ENCODE measurements at regions not wholly inside any gene's neighbourhood (a gene's known extent, or its start where the extent isn't known, plus 50 kb on each side); places are given as distances from the start of the nearest gene placed in this dataset.

DNA sequence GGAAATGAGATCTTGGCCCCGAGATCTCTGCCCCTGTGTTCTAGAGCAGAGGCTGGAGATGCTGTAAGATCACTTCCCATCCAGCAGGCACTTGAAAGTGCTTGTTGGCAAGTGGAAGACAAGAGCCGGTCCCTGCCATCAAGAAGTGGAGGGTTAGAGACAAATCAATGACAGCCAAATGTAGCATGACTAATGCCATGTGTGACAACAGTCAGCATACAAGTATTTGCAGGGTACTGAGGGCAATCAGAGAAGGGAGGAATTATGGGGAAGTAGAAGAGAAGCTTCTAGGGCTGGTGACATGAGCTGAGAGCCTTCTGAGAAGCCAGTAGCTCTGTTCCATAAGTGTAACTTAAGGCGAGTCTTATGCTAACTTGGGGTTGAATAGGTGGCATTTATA lies 58.6 kb downstream of the TMEM17 start:
- no peak overlapping the region for H3K4me3 ChIP-seq (ENCODE audit: low read length)
- TF ChIP-seq, protein P1, sequence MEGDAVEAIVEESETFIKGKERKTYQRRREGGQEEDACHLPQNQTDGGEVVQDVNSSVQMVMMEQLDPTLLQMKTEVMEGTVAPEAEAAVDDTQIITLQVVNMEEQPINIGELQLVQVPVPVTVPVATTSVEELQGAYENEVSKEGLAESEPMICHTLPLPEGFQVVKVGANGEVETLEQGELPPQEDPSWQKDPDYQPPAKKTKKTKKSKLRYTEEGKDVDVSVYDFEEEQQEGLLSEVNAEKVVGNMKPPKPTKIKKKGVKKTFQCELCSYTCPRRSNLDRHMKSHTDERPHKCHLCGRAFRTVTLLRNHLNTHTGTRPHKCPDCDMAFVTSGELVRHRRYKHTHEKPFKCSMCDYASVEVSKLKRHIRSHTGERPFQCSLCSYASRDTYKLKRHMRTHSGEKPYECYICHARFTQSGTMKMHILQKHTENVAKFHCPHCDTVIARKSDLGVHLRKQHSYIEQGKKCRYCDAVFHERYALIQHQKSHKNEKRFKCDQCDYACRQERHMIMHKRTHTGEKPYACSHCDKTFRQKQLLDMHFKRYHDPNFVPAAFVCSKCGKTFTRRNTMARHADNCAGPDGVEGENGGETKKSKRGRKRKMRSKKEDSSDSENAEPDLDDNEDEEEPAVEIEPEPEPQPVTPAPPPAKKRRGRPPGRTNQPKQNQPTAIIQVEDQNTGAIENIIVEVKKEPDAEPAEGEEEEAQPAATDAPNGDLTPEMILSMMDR (IDR thresholded peaks at IDR 0.05; ENCODE audit: insufficient read depth, low read depth, low read length, missing control alignments): no peak
- DNase-seq (ENCODE audit: low read depth): no peak

DNA sequence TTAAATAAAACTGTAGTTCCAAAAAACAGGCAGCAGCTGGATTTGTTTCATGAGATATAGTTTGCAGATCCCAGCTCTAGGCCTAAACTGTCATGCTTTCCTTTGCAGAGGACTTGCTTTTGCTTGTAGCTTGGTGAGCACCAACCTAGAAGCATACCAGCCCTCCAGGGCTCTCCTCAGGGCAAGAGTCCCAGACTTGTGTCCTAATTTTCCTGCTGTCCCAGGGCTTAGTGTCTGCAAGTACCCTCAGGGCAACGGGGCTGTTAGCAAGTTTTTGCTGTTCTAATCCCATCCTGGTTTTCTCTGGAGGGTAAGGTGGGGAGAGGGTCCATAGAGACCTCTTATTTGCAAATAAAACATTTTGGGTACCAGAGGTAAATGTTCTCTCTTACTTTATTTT lies 59.5 kb downstream of the TMEM17 start:
- no peak for DNase-seq (ENCODE audit: low read depth)
- H3K4me3 ChIP-seq (ENCODE audit: low read length): no peak overlapping the region
- TF ChIP-seq, protein P1 (IDR thresholded peaks at IDR 0.05; ENCODE audit: insufficient read depth, low read depth, low read length, missing control alignments): no peak

DNA sequence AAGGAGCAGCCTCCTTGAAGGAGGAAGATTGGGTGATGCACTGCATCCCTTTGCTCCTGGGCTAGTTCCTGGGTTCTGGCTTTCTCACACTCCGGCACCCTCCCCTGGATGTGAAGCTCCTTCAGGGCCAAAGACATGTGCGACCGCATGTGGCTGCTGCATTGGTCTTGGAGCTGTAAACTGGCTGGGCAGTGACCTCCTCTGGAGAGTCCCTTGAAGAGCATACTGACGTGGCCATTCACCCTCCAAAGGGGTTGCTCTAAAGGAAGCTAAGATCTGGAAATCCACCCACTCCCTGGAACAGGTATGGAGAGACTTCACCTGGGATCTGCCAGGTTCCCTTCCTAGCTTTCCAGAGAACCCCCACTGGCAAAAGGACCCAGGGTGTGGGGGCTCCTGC lies 62.1 kb downstream of the TMEM17 start:
- DNase-seq (ENCODE audit: low read depth): no peak
- H3K4me3 ChIP-seq (ENCODE audit: low read length): no peak overlapping the region
- TF ChIP-seq, protein P1 (IDR thresholded peaks at IDR 0.05; ENCODE audit: insufficient read depth, low read depth, low read length, missing control alignments): no peak

DNA sequence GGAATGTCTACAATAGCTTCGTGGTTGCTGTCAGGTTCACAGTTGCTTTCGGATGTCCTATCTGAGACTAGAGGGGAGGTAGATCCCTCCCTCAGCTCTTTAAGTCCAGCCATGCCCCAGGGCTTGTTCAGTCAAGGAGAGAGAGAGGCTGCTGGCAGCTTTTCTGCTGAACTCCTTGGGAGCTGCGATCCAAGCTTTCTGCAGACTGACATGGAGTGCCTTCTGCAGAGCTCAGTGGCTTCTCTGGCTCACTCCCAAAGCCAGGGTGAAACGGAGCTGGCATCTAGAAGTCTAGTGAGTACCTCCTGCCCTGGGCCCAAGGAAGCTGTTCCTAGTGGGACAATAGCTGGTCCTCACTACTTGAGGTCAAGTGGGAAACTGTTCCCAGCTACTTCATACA lies 62.5 kb downstream of the TMEM17 start:
- H3K4me3 ChIP-seq (ENCODE audit: low read length): no peak overlapping the region
- TF ChIP-seq, protein P1 (IDR thresholded peaks at IDR 0.05; ENCODE audit: insufficient read depth, low read depth, low read length, missing control alignments): no peak
- DNase-seq (ENCODE audit: low read depth): no peak

DNA sequence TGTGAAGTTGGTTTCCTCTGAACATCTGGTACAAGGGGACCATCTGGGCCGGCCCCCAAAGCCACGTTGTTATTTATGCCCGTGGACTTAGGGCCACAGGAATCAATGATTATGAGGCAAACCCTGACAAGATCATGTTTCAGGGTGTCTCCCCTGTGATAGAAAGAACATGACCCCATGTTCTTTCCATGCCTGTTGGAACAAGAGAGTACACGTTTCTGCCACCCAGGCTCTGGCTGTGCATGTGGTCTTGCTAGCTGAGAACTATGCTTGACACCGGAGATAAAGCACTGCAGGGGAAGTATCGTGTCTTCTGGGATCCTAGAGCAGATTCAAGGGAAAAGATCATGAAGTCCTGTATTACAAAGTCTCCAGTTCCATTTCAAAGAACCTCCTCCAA lies 64.2 kb downstream of the TMEM17 start:
- TF ChIP-seq, protein P1 (IDR thresholded peaks at IDR 0.05; ENCODE audit: insufficient read depth, low read depth, low read length, missing control alignments): no peak
- DNase-seq (ENCODE audit: low read depth): peak; percentile 52
- H3K4me3 ChIP-seq (ENCODE audit: low read length): no peak overlapping the region

DNA sequence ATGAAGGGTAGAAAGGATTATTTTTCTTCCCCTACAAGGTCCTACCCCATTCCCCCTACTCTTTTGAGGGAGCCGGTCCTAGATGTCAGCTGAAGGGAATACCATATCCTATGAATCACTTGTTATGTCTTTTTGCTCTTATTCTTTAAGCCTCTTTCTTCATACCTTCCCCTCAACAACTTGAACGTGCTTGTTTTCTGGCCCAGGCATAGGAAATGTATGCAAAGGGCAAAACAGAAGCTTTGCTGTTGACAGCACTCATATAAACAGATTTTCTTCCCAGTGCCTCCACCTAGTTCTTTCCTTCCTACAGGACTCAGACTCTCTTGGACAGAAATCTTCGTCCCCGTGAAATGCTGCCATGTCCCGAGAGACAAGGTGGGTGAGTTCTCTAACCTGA lies 64.6 kb downstream of the TMEM17 start:
- DNase-seq (ENCODE audit: low read depth): peak; percentile 56
- TF ChIP-seq, protein P1 (IDR thresholded peaks at IDR 0.05; ENCODE audit: insufficient read depth, low read depth, low read length, missing control alignments): no peak

DNA sequence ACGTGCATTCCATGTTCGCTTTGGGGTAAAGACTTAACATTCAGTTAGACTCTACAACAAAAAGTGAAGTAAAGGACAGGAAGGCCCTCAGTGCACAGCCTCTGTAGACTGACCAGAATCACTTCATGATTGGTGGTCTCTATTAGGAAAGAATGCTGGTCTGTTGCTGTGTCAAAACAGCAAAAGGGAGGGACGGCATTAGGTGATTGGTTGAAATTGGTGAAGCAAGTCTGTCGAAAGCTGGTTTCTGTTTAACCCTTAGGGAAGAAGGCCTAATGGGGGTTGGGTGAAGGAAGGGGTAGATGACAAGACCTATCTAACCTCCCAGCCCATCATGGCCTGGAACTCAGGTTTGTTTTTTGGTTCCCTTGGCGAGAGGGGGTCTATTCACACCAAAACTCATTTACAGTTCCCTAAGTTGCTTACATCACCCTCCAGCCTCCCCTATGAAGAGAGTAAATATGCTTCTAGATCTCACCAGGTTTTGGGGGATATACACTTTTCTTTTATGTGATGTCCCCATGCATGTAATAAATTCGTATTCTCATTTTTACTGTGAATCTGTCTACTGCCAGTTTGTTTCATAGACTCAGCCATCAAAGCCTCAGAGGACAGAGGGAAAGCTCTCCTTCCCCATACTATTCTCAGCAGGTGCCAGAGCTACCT lies 65.6 kb downstream of the TMEM17 start:
- DNase-seq (ENCODE audit: low read depth): no peak
- TF ChIP-seq, protein P1 (IDR thresholded peaks at IDR 0.05; ENCODE audit: insufficient read depth, low read depth, low read length, missing control alignments): no peak
- H3K4me3 ChIP-seq (ENCODE audit: low read length): no peak overlapping the region

More for the DNA sequence above, 64.6 kb downstream of the TMEM17 start:
- no peak overlapping the region for H3K4me3 ChIP-seq (ENCODE audit: low read length)
